HepG2 (cell line): ENCODE measurements at regions not wholly inside any gene's neighbourhood (a gene's known extent, or its start where the extent isn't known, plus 50 kb on each side); places are given as distances from the start of the nearest gene placed in this dataset.

Experiments used
- ATAC-seq: fragments of 200-7000 bp; cut with Tn5 transposase; 3 replicates; pipeline ENCODE4 v1.9.1; 2020; ENCODE audit warnings: mild to moderate bottlenecking, moderate library complexity
- BruUV-seq: library from RNA; stranded (reverse); fragments of 400-500 nt; replicated peaks from 2 replicates; lab custom pipeline; 2021; lab: Mats Ljungman, UMichigan
- CTCF ChIA-PET: fragments of 300-600 bp; formaldehyde crosslinking; extraction: SDS; loops from one replicate; lab custom pipeline; 2021; ENCODE audit warnings: low total read pairs, inconsistent platforms, low intra/inter-chr PET ratio; lab: Yijun Ruan, JAX
- POLR2A ChIA-PET: fragments of 350-600 bp; sonication (Branson Sonifier 250); formaldehyde crosslinking; loops from one replicate; lab custom pipeline; 2020; ENCODE audit warnings: antibody characterized with exemption, inconsistent platforms; lab: Yijun Ruan, JAX
- DNase-seq: peaks from one replicate; pipeline ENCODE4 v3.0.0-alpha.2; 2015; ENCODE audit warnings: low spot score
- FAIRE-seq: peaks from 3 replicates; lab custom pipeline; 2011; peaks lifted over from hg19 to GRCh38; lab: Jason Lieb, UNC
- H2AFZ ChIP-seq: one replicate; pipeline ENCODE4 v1.6.1; 2011; ENCODE audit warnings: low read length, inconsistent platforms
- H3K27ac ChIP-seq: fragments of 300-600 bp; 3 replicates; pipeline ENCODE4 v1.8.0; 2011; ENCODE audit warnings: mixed run types, mild to moderate bottlenecking, mixed read lengths, low read length, inconsistent platforms; ENCODE audit not compliant: insufficient read depth; ENCODE audit errors: extremely low read length
- H3K27me3 ChIP-seq, 2 experiments: fragments of 200-600 bp in 1 of 2; 2 replicates in 1 of 2; 3 replicates in 1 of 2; pipeline versions ENCODE4 v1.6.0 to v1.8.0; 2011; ENCODE audit warnings: low read length in 2 of 2, mild to moderate bottlenecking in 2 of 2, moderate library complexity in 2 of 2, inconsistent platforms in 1 of 2; ENCODE audit not compliant: insufficient read depth in 2 of 2, control insufficient read depth in 1 of 2
- H3K36me3 ChIP-seq, 2 experiments: fragments of 200-600 bp in 1 of 2; replicated peaks in 1 of 2; 2 replicates in 1 of 2; 3 replicates in 1 of 2; pipeline versions ENCODE4 v1.5.1 to v1.8.0; 2011; ENCODE audit warnings: low read length in 2 of 2, inconsistent platforms in 1 of 2; ENCODE audit not compliant: insufficient read depth in 2 of 2, control insufficient read depth in 1 of 2
- H3K4me1 ChIP-seq: 2 replicates; pipeline ENCODE4 v1.5.1; 2012; ENCODE audit warnings: low read length, inconsistent platforms; ENCODE audit not compliant: insufficient read depth
- H3K4me2 ChIP-seq: 2 replicates; pipeline ENCODE4 v1.6.0; 2011; ENCODE audit warnings: low read depth, low read length, inconsistent platforms
- H3K4me3 ChIP-seq, 3 experiments: fragments of 200-600 bp in 1 of 3; sonication (generic), shearing (Covaris generic) in 1 of 3; replicated peaks in 1 of 3; 2 replicates each; pipeline ENCODE4 v1.5.1; 2011 to 2016; ENCODE audit warnings: low read length in 3 of 3, inconsistent platforms in 2 of 3, low read depth in 2 of 3, mild to moderate bottlenecking in 2 of 3, control low read depth in 1 of 3, mixed read lengths in 1 of 3; ENCODE audit not compliant: insufficient read depth in 1 of 3
- H3K79me2 ChIP-seq: one replicate; pipeline ENCODE4 v1.6.1; 2011; ENCODE audit warnings: low read length, inconsistent platforms; ENCODE audit not compliant: insufficient read depth
- H3K9ac ChIP-seq: 2 replicates; pipeline ENCODE4 v1.6.0; 2011; ENCODE audit warnings: mild to moderate bottlenecking, low read depth, low read length, inconsistent platforms; ENCODE audit not compliant: insufficient read depth
- H3K9me3 ChIP-seq: 2 replicates; pipeline ENCODE4 v1.5.1; 2012; ENCODE audit warnings: mild to moderate bottlenecking, low read length
- H4K20me1 ChIP-seq: 2 replicates; pipeline ENCODE4 v1.6.0; 2011; ENCODE audit warnings: inconsistent platforms, mild to moderate bottlenecking, low read length, moderate library complexity; ENCODE audit not compliant: insufficient read depth
- CBFB ChIP-seq: sonication (generic); formaldehyde crosslinking; IDR thresholded peaks from 2 replicates; pipeline ENCODE4 v1.4.0; 2020; ENCODE audit warnings: missing genetic modification reagents
- NFIB ChIP-seq: sonication (generic); formaldehyde crosslinking; IDR thresholded peaks from 2 replicates; pipeline ENCODE4 v1.9.0; 2021; ENCODE audit warnings: missing genetic modification reagents, mild to moderate bottlenecking, borderline replicate concordance
- RBFOX2 ChIP-seq: fragments of 200-400 bp; formaldehyde crosslinking; IDR thresholded peaks from 2 replicates; pipeline ENCODE4 v1.6.1; 2017; ENCODE audit warnings: low read depth, mild to moderate bottlenecking, low read length
- ZNF20 ChIP-seq: sonication (generic); formaldehyde crosslinking; IDR thresholded peaks from 2 replicates; pipeline ENCODE4 v1.4.0; 2020; ENCODE audit warnings: mild to moderate bottlenecking, moderate library complexity, missing genetic modification reagents
- WGBS: methylation state at CpG from one replicate; pipeline ENCODE4 v1.1.6; 2017; ENCODE audit warnings: low lambda C conversion rate; 5-methylcytosine and 5-hydroxymethylcytosine counted together
- in situ Hi-C: cut with HindIII; loops from 2 replicates; pipeline ENCODE4 v1.10.0; 2017; ENCODE audit warnings: low pct_unique_long_range_greater_than_20kb; ENCODE audit not compliant: extremely low pct_ligation_motif_present
- intact Hi-C: fragments of 100-400 bp; cut with micrococcal nuclease; formaldehyde crosslinking; loops from one replicate; pipeline ENCODE4 v1.10.0; 2022; ENCODE audit not compliant: unreplicated experiment
- TF ChIP-seq, protein P1 (sequence below): sonication (generic); formaldehyde crosslinking; IDR thresholded peaks from 2 replicates; pipeline ENCODE4 v1.4.0; 2020; ENCODE audit warnings: mild to moderate bottlenecking, missing genetic modification reagents
- TF ChIP-seq, protein P2 (sequence below): sonication (generic); formaldehyde crosslinking; IDR thresholded peaks from 2 replicates; pipeline ENCODE4 v1.5.0; 2020; ENCODE audit warnings: missing genetic modification reagents
- TF ChIP-seq, protein P3 (sequence below): sonication (generic); formaldehyde crosslinking; IDR thresholded peaks from 2 replicates; pipeline ENCODE4 v1.5.0; 2020; ENCODE audit warnings: missing genetic modification reagents, mild to moderate bottlenecking, borderline replicate concordance
- TF ChIP-seq, protein P4 (sequence below): sonication (generic); formaldehyde crosslinking; IDR thresholded peaks from 2 replicates; pipeline ENCODE4 v1.9.0; 2021; ENCODE audit warnings: missing genetic modification reagents, borderline replicate concordance
- TF ChIP-seq, protein P5 (sequence below): sonication (generic); formaldehyde crosslinking; IDR thresholded peaks from 2 replicates; pipeline ENCODE4 v1.9.0; 2021; ENCODE audit warnings: missing genetic modification reagents, mild to moderate bottlenecking, borderline replicate concordance

DNA sequence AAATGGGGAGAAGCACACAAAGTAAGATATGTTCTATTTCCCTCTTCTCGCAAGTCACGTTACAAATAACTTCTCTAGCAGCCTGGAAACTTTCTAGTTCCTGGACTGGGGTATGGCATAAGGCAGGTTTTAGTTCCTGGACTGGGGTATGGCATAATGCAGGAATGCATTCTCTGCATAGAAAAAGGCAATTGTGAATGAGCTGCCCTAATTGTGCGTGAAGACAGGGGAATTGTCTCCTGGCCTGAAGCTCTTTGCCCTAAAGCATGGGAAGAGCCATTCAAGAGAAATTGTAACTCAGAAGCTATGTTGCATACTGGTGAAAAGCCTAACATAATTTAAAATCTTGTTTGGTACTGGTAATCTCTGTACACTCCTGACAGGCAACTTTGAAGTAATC lies 54.3 kb upstream of the CBLB start:
- ChIA-PET POLR2A (no interaction called here), CTCF (no interaction called here)
- intact Hi-C loops (no loop called here), in situ Hi-C loops (no loop called here)
- no TSS peak for BruUV-seq
- H3K9me3 ChIP-seq, result no peaks in the 10 kb centered on the region
- H3K4me1 ChIP-seq, result no peaks in the 10 kb centered on the region
- ATAC-seq (no peak), FAIRE-seq (no peak), DNase-seq (no peak)
- WGBS, result 39% methylated on average over 3 of the region's 3 CpGs
- H3K36me3 ChIP-seq, result no peaks in the 10 kb centered on the region
- no peaks in the 10 kb centered on the region for H3K27me3 ChIP-seq
- no peak overlapping the region for H2AFZ ChIP-seq
- no peak overlapping the region for H3K27ac ChIP-seq
- H3K4me3 ChIP-seq, result no peak overlapping the region
- no peak overlapping the region for H3K4me2 ChIP-seq
- no peaks in the 10 kb centered on the region for H4K20me1 ChIP-seq
- no peak for TF ChIP-seq ZNF20 (CRISPR knock-in tag)
- TF ChIP-seq, protein P1, sequence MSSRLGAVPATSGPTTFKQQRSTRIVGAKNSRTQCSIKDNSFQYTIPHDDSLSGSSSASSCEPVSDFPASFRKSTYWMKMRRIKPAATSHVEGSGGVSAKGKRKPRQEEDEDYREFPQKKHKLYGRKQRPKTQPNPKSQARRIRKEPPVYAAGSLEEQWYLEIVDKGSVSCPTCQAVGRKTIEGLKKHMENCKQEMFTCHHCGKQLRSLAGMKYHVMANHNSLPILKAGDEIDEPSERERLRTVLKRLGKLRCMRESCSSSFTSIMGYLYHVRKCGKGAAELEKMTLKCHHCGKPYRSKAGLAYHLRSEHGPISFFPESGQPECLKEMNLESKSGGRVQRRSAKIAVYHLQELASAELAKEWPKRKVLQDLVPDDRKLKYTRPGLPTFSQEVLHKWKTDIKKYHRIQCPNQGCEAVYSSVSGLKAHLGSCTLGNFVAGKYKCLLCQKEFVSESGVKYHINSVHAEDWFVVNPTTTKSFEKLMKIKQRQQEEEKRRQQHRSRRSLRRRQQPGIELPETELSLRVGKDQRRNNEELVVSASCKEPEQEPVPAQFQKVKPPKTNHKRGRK (CRISPR knock-in tag), result no peak
- no peak for TF ChIP-seq RBFOX2
- TF ChIP-seq CBFB, result no peak
- TF ChIP-seq, protein P2, sequence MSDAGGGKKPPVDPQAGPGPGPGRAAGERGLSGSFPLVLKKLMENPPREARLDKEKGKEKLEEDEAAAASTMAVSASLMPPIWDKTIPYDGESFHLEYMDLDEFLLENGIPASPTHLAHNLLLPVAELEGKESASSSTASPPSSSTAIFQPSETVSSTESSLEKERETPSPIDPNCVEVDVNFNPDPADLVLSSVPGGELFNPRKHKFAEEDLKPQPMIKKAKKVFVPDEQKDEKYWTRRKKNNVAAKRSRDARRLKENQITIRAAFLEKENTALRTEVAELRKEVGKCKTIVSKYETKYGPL (CRISPR knock-in tag), result no peak
- TF ChIP-seq, protein P3, sequence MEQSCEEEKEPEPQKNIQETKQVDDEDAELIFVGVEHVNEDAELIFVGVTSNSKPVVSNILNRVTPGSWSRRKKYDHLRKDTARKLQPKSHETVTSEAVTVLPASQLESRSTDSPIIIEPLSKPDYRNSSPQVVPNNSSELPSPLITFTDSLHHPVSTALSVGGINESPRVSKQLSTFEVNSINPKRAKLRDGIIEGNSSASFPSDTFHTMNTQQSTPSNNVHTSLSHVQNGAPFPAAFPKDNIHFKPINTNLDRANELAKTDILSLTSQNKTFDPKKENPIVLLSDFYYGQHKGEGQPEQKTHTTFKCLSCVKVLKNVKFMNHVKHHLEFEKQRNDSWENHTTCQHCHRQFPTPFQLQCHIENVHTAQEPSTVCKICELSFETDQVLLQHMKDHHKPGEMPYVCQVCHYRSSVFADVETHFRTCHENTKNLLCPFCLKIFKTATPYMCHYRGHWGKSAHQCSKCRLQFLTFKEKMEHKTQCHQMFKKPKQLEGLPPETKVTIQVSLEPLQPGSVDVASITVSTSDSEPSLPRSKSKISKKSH, result no peak
- TF ChIP-seq, protein P4, sequence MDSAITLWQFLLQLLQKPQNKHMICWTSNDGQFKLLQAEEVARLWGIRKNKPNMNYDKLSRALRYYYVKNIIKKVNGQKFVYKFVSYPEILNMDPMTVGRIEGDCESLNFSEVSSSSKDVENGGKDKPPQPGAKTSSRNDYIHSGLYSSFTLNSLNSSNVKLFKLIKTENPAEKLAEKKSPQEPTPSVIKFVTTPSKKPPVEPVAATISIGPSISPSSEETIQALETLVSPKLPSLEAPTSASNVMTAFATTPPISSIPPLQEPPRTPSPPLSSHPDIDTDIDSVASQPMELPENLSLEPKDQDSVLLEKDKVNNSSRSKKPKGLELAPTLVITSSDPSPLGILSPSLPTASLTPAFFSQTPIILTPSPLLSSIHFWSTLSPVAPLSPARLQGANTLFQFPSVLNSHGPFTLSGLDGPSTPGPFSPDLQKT, result no peak
- no peak for TF ChIP-seq NFIB (CRISPR knock-in tag)
- TF ChIP-seq, protein P5, sequence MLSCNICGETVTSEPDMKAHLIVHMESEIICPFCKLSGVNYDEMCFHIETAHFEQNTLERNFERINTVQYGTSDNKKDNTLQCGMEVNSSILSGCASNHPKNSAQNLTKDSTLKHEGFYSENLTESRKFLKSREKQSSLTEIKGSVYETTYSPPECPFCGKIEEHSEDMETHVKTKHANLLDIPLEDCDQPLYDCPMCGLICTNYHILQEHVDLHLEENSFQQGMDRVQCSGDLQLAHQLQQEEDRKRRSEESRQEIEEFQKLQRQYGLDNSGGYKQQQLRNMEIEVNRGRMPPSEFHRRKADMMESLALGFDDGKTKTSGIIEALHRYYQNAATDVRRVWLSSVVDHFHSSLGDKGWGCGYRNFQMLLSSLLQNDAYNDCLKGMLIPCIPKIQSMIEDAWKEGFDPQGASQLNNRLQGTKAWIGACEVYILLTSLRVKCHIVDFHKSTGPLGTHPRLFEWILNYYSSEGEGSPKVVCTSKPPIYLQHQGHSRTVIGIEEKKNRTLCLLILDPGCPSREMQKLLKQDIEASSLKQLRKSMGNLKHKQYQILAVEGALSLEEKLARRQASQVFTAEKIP (CRISPR knock-in tag), result no peak
- no peak overlapping the region for H3K9ac ChIP-seq
- H3K79me2 ChIP-seq, result no peaks in the 10 kb centered on the region
